ENCODE measurements at regions not wholly inside any gene's neighbourhood (a gene's known extent, or its start where the extent isn't known, plus 50 kb on each side); places are given as distances from the start of the nearest gene placed in this dataset.

- TF ChIP-seq, protein P1, sequence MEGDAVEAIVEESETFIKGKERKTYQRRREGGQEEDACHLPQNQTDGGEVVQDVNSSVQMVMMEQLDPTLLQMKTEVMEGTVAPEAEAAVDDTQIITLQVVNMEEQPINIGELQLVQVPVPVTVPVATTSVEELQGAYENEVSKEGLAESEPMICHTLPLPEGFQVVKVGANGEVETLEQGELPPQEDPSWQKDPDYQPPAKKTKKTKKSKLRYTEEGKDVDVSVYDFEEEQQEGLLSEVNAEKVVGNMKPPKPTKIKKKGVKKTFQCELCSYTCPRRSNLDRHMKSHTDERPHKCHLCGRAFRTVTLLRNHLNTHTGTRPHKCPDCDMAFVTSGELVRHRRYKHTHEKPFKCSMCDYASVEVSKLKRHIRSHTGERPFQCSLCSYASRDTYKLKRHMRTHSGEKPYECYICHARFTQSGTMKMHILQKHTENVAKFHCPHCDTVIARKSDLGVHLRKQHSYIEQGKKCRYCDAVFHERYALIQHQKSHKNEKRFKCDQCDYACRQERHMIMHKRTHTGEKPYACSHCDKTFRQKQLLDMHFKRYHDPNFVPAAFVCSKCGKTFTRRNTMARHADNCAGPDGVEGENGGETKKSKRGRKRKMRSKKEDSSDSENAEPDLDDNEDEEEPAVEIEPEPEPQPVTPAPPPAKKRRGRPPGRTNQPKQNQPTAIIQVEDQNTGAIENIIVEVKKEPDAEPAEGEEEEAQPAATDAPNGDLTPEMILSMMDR (conservative IDR thresholded peaks at IDR 0.05; ENCODE audit: low read depth, low read length): no peak
- TF ChIP-seq EZH2 (IDR thresholded peaks at IDR 0.05; ENCODE audit: low read length, unreplicated experiment) (no peak), EZH2phosphoT487 (IDR thresholded peaks at IDR 0.05; ENCODE audit: borderline replicate concordance, low read length) (no peak)
Observed at GRCh38 chr2:83764447-83765005, 694.6 kb downstream of the SUCLG1 start.
